Mammary epithelial cell (primary cell): ENCODE measurements at regions not wholly inside any gene's neighbourhood (a gene's known extent, or its start where the extent isn't known, plus 50 kb on each side); places are given as distances from the start of the nearest gene placed in this dataset.

ENCODE experiments used
- EZH2 ChIP-seq: IDR thresholded peaks from 2 replicates; pipeline ENCODE4 v1.6.1; 2012; ENCODE audit warnings: low read length, inconsistent platforms, borderline replicate concordance
- TF ChIP-seq, protein P1 (sequence below), 2 donors: IDR thresholded peaks in 1 of 2; conservative IDR thresholded peaks in 1 of 2; 2 replicates each; pipeline ENCODE4 v1.5.1; 2011 to 2012; ENCODE audit warnings: inconsistent platforms in 2 of 2, low read length in 2 of 2, mild to moderate bottlenecking in 2 of 2, control low read depth in 1 of 2, low read depth in 1 of 2; ENCODE audit not compliant: insufficient read depth in 1 of 2; ENCODE audit errors: extremely low read depth in 1 of 2

DNA sequence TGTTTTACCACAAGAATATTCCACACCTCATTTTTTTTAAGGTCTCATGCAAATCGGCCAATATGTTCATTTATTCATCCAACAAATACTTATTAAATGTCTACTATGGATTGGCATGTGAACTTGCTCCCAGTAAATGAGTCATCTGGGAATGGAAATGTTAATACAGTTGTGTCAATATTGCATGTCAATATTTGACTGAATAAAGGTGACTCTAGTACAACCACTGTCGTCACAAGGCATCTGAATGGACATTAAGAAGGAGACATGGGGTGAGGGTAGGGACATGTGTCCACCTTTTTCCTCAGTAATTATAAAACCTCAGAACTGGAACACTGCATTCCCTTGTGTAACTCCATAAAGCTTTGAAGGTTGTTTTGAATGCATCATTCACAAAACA is 365.4 kb downstream of the ADCYAP1 start:
- TF ChIP-seq, protein P1, sequence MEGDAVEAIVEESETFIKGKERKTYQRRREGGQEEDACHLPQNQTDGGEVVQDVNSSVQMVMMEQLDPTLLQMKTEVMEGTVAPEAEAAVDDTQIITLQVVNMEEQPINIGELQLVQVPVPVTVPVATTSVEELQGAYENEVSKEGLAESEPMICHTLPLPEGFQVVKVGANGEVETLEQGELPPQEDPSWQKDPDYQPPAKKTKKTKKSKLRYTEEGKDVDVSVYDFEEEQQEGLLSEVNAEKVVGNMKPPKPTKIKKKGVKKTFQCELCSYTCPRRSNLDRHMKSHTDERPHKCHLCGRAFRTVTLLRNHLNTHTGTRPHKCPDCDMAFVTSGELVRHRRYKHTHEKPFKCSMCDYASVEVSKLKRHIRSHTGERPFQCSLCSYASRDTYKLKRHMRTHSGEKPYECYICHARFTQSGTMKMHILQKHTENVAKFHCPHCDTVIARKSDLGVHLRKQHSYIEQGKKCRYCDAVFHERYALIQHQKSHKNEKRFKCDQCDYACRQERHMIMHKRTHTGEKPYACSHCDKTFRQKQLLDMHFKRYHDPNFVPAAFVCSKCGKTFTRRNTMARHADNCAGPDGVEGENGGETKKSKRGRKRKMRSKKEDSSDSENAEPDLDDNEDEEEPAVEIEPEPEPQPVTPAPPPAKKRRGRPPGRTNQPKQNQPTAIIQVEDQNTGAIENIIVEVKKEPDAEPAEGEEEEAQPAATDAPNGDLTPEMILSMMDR (conservative IDR thresholded peaks at IDR 0.05 in 1 of 2, IDR thresholded peaks at IDR 0.05 in 1 of 2; ENCODE audit: extremely low read depth in 1 of 2, insufficient read depth in 1 of 2, low read depth in 1 of 2, low read length in 2 of 2) = no peak
- TF ChIP-seq EZH2 = no peak
